ENCODE measurements at regions not wholly inside any gene's neighbourhood (a gene's known extent, or its start where the extent isn't known, plus 50 kb on each side); places are given as distances from the start of the nearest gene placed in this dataset.

- FAIRE-seq: no peak
These were observed 647.0 kb downstream of the BRD1 start for GRCh38 chr22:49180683-49181024.

DNA sequence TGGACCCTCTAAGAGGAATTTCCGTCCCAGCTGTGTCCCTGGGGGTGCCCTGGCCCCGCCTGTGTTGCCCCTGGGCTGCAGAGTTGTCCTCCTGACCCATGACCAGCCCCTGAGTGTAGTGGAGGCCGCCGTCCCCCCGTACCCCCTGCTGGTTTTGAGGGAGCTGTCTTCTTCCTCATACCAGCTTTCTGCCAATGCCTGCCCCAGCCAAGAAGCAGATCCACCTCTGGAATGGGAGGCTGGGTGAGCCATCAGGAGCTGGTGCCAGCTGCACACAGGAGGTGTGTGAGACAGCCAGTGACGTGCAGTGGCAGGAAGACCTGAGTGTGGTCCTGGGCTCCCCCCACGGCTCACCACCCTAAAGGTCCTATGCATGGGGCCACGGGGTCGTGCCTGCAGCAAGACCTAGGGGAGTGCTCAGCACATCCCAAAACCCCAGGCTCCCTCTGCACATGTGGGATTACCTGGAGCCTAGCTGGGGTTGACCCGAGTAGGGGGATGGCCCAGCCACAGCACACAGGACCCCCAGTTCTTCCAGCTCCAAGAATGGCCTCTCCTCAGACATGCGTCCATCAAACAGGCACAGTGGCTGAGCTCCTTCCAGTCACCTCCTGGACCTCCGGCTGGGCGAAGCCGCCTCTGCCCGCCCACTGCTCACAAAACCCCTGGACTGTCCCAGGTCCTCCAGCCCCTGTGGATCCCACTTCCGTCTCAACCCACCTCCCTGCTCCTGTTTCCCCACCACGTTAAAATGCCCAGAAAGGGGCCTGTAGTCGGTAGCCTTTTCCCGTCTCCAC lies 647.6 kb downstream of the BRD1 start:
- no peak for FAIRE-seq

GRCh38 chr22:49179175-49179574 lies 648.5 kb downstream of the BRD1 start:
- FAIRE-seq: no peak

- no peak for FAIRE-seq
These were observed 649.2 kb downstream of the BRD1 start for GRCh38 chr22:49178246-49179005.

DNA sequence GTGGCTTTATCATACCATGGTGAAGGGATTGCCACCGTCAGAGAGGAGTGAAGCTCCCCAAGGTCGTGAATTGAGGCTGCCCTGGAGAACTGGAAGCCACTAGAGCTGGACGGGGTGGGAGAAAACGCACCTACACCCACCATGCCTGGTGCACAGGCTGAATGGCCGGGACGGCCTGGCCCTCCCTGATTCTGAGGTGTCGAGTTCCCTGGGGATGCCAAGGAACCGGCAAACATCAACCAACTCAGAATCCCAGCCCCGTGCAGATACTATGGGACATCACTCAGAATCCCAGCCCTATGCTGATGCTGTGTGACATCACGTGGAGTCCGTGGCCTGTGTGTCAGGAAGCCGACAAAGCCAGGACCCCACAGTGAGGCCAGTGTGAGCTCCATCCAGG lies 650.0 kb downstream of the BRD1 start:
- no peak for FAIRE-seq

DNA sequence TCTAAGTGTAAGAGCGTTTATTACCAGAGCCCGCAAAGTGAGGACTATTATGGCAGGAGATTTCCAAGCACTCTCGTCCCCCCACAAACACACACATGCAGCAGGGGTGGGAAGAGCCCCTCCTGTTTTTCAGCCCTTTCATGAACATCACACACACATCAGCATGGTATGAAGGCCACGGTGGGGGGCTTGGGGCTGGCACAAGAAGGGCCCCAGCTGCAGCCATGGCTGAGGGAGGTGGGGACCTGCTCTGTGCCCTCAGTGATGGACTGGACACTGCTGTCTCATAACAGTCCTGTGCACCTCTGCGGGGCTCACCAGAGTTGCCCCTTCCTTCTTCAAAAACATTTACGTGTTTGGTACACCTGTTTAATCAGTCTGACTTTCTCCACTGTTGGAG lies 650.7 kb downstream of the BRD1 start:
- no peak for FAIRE-seq

DNA sequence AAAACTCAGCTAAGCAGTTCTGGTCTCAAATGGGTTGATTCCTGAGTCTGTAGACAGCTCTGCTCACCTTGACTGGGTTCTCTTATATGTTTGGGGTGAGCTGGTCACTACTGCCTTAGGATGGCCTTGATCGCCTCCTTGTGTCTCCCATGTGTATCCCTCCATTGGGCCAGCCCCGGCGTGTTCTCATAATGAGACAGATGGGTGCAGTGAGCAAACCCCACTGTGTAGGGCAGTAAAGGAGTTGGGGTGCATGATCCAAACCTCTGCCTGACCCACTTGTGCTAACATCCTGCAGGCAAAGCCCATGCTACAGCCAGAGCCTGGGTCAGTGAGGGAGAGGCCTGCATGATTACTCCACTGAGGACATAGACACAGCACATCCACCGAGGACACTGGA lies 657.6 kb downstream of the BRD1 start:
- no peak for FAIRE-seq

DNA sequence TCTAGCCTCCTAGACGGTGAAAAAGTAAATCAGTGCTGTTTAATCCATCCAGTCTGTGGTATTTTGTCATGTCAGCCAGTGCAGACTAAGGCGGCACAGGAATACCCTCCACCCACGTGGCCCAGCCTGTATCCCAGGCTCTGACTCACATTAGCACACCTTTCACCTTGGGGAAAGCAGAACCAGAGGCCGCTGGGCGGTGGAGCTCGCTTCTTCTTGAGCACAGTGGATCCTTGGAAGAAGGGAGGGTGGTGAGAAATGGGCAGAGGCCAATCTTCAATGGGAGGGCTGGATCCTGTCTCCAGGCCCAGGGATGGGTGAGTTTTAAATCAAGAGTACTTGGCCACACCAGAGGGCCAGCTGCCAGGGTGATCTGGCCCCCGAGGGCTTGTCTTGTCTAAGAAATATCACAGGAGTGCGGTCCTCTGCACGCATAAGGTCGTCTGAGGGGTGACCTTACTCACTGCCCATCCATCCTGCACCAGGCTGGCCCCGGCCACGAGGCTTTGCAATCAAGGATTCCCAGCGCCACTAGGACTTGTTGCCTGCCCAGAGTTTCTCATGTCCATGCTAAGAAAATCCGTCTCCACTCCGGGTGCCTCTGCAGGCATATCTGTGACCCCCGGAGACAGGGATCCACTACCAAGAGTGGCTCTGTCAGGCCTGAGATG lies 658.5 kb downstream of the BRD1 start:
- no peak for FAIRE-seq

DNA sequence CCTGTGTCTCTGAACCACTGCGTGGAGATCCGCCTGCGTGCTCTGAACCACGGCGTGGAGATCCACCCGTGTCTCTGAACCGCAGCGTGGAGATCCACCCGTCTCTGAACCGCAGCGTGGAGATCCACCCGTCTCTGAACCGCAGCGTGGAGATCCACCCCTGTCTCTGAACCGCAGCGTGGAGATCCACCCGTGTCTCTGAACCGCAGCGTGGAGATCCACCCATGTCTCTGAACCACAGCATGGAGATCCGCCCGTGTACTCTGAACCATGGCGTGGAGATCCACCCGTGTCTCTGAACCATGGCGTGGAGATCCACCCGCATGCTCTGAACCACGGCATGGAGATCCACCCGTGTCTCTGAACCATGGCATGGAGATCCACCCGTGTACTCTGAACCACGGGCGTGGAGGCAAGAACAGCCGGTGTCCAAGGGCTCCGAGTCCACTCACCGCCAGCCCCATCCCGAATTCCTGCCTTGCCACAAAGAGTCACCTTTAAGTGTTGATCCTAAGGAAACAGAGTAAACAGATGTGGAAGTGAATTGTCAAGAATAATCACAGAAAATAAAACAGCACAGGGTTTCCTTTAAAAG lies 659.4 kb downstream of the BRD1 start:
- FAIRE-seq: no peak

GRCh38 chr22:49166746-49167145 lies 660.9 kb downstream of the BRD1 start:
- no peak for FAIRE-seq

GRCh38 chr22:49166211-49166610 lies 661.5 kb downstream of the BRD1 start:
- FAIRE-seq: no peak

- FAIRE-seq: no peak
These were observed 662.8 kb downstream of the BRD1 start for GRCh38 chr22:49164773-49165320.

DNA sequence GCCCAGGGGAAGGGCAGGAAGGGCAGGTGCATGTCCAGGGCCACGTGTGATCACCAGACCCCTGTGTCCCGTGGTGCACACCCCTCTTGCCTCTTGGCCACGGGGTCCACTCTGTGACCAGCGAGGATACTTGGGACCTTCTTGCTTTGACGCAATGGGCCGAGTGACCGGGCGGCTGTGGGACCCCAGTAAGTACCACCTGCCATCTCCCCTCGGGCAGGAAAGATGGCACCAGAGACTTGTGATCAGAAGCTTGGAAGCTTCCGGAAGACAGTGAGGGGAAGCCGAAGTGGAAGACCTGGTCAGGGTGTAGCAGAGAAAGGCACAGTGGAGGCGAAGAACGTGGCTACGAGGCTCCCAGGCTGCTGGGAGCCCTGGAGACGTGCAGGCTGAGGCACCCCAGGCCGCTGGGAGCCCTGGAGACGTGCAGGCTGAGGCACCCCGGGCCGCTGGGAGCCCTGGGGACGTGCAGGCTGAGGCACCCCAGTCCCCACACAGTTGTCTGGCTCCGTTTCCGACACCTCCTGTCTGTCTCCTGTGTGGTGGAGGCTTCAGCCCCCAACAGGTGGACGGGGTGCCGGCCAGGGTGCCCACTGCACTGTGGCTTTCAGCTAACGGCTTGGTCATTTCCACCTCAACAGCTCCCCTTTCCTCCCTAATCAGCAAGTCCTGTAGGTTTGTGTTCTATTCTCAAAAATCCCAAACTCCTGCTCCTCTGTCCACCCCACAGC lies 663.5 kb downstream of the BRD1 start:
- FAIRE-seq: no peak

GRCh38 chr22:49163258-49163959 lies 664.3 kb downstream of the BRD1 start:
- FAIRE-seq: no peak

GRCh38 chr22:49162841-49163240 lies 664.8 kb downstream of the BRD1 start:
- no peak for FAIRE-seq

GRCh38 chr22:49161002-49161850 lies 666.4 kb downstream of the BRD1 start:
- FAIRE-seq: no peak

GRCh38 chr22:49160261-49161001 lies 667.2 kb downstream of the BRD1 start:
- FAIRE-seq: no peak

GRCh38 chr22:49159711-49160110 lies 668.0 kb downstream of the BRD1 start:
- no peak for FAIRE-seq

DNA sequence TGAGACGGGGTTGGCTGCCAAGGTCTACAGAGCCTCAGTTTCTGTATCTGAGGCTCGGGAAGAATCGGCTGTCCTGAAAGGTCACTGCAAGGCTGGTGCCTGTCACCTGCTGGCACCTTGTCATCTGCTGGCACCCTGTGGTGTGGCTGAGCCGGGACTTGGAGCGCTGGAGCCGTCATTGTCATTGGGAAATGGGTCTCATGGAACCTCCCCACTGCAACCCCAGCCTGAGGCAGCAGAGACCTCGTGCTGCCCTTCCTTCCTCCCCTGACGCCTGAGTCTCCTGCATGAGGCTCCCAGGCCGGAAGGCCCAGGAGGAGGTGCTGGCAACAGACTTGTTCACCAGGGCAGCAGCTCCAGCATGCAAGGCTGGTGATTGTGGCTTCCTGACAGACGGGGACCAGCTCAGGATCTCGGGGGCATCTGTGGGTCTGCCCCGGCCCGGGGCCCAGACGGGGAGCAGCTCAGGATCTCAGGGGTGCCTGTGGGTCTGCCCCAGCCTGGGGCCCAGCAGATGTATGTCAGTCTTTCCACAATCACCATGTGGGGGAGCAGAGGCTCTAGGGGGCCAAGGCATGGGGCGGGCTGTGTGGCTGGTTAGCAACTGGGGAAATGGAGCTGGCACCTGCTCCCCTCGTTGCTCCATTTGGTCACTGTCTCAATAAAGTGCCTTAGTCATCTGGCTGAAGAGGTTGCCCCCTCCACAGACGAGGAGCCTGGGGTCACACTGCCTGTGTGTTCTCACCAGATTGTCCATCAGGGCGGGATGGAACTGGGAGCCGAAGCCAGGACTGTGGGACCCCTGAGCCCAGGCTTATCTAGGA lies 668.7 kb downstream of the BRD1 start:
- FAIRE-seq: no peak
